GM10248 (cell line): ENCODE measurements at regions not wholly inside any gene's neighbourhood (a gene's known extent, or its start where the extent isn't known, plus 50 kb on each side); places are given as distances from the start of the nearest gene placed in this dataset.

Experiments used
- CTCF ChIA-PET: fragments of 300-600 bp; sonication (Branson Sonifier 250); formaldehyde crosslinking; extraction: SDS; loops from one replicate; lab custom pipeline; 2021; ENCODE audit warnings: antibody characterized with exemption; lab: Yijun Ruan, JAX
- POLR2A ChIA-PET: fragments of 350-650 bp; sonication (Branson Sonifier 250); formaldehyde crosslinking; extraction: SDS; loops from one replicate; lab custom pipeline; 2020; ENCODE audit warnings: antibody characterized with exemption; lab: Yijun Ruan, JAX
- DNase-seq: peaks from one replicate; pipeline ENCODE4 v3.0.0; 2012; ENCODE audit errors: extremely low spot score
- TF ChIP-seq, protein P1 (sequence below): IDR thresholded peaks from 2 replicates; pipeline ENCODE4 v1.5.1; 2012; ENCODE audit warnings: mild to moderate bottlenecking, low read depth; ENCODE audit errors: extremely low read depth, missing control alignments, control extremely low read depth

GRCh38 chr5:40395251-40395650, 284.5 kb upstream of the PTGER4 start:
- POLR2A ChIA-PET: no interaction called here
- CTCF ChIA-PET: no interaction called here
- TF ChIP-seq, protein P1, sequence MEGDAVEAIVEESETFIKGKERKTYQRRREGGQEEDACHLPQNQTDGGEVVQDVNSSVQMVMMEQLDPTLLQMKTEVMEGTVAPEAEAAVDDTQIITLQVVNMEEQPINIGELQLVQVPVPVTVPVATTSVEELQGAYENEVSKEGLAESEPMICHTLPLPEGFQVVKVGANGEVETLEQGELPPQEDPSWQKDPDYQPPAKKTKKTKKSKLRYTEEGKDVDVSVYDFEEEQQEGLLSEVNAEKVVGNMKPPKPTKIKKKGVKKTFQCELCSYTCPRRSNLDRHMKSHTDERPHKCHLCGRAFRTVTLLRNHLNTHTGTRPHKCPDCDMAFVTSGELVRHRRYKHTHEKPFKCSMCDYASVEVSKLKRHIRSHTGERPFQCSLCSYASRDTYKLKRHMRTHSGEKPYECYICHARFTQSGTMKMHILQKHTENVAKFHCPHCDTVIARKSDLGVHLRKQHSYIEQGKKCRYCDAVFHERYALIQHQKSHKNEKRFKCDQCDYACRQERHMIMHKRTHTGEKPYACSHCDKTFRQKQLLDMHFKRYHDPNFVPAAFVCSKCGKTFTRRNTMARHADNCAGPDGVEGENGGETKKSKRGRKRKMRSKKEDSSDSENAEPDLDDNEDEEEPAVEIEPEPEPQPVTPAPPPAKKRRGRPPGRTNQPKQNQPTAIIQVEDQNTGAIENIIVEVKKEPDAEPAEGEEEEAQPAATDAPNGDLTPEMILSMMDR: no peak
- DNase-seq: no peak

DNA sequence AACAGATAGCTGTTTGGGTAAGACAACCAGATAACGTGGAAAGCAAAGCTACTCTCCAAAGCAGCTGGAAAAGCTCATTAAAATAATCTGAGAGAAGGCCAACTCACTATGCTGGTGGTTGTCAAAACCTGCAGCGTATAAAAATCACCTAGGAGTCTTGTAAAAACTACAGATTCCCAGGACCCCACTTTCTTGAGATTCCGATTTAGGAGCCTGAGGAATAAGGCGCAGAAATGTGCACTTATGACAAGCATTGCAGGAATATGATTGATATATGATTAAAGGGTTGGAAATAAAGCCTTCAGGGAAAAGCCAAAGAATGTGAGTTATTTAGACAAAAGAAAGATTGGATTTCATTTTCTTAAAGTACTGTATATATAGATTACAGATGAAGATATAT, 285.0 kb upstream of the PTGER4 start:
- TF ChIP-seq, protein P1: no peak
- DNase-seq: no peak
- CTCF ChIA-PET: no interaction called here
- POLR2A ChIA-PET: no interaction called here

GRCh38 chr5:40391642-40392041, 288.1 kb upstream of the PTGER4 start:
- DNase-seq: no peak
- TF ChIP-seq, protein P1: no peak
- ChIA-PET CTCF (interaction anchor here (1.4 to 1.5 kb wide), 2 partner anchors 20 to 84 kb away, joined by 3 read pairs; no protein-coding TSS in a partner anchor), POLR2A (no interaction called here)

DNA sequence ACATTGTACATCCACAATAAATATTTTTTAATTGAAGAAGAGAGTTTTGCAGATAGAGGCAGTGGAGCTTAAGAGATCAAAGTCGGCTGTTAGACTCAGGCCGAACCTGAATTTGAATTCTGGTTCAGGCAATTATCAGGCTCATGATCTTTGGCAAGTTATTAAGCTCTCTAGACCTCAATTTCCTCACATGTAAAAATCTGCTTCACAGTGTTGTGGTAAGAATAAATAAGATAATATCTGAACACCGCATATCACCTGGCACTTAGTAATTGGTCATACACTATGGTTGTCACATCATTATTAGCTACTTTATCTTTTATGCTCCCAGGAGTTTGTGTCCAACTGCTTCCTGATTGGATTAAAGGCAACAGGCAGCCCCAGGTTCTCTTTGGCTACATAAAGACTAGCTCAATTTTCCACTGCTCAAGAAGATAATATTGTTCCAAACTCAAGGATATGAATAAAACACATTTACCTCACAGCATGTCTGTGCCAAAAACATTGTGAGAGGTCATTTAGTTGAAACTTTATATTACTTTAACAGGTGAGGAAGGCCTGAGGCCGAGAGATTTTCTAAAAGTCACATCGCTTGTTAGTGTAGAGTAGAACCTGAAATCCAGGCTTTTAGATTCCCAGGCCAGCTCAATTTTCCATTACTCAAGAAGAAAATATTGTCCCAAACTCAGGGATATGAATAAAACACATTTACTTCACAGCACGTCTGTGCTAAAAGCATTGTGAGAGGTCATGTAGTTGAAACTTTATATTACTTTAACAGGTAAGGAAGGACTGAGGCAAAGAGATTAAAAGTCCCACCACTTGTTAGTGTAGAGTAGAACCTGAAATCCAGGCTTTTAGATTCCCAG, 289.2 kb upstream of the PTGER4 start:
- no peak for DNase-seq
- CTCF ChIA-PET: interaction anchor here (0.8 to 1.7 kb wide), 6 partner anchors 9 to 290 kb away, joined by 3 to 7 read pairs (median 3); partner anchors contain the start of gene PTGER4
- TF ChIP-seq, protein P1: no peak
- POLR2A ChIA-PET: no interaction called here

DNA sequence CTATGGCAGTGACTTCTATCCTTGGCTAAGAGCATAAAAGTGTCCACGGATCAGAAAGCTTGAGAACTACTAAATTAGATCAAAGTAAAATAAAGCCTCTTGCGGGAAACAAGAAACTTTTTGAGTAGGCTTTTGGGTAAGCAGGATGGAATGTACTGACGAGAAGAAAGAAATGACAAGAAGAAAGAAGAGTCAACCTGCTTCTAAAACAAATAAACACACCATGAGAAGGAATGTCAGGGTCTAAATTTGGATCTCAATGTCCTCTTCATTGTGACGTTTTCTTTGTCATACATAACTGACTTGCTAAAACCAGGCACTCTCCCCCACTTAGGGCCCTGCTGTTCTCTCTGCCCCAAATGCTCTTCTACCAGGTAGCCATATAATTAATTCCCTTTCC, 290.1 kb upstream of the PTGER4 start:
- TF ChIP-seq, protein P1: no peak
- no peak for DNase-seq
- ChIA-PET POLR2A (no interaction called here), CTCF (interaction anchor here (1.2 to 1.7 kb wide), 4 partner anchors 11 to 291 kb away, joined by 3 to 7 read pairs (median 4); partner anchors contain the start of gene PTGER4)

DNA sequence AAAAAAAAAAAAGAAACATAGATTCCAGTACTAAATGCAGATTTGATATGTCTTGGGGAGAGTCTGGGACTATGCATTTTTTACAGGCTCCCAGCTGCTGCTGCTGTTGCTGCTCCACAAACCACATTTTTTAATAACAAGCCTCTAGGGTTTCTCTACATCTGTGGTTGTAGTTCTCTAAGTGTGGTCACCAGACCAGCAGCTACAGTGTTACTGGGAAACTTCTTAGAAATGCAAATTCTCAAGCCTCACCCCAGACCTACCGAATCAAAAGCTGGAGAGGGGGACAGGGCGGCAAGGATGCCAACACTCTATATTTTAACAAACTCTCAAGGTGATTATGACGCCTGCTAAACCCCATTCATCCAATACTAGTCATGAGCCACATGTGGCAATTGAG, 293.4 kb upstream of the PTGER4 start:
- TF ChIP-seq, protein P1: no peak
- no peak for DNase-seq
- CTCF ChIA-PET: no interaction called here
- POLR2A ChIA-PET: no interaction called here
